Stimulated activated CD4-positive, alpha-beta T cell treated with anti-CD3 and anti-CD28 coated beads, Interleukin-12 subunit alpha, Interleukin-12 subunit beta, amount 100 ng/mL, for 24 hours (primary cell): ENCODE measurements at regions not wholly inside any gene's neighbourhood (a gene's known extent, or its start where the extent isn't known, plus 50 kb on each side); places are given as distances from the start of the nearest gene placed in this dataset.
"Not testable (repeated sequence)": the region's sequence is repeated elsewhere in the genome, so short reads cannot be mapped to it uniquely, and the experiment has no call there.

Experiments used
- DNase-seq, 2 experiments: peaks; one replicate each; pipeline ENCODE4 v3.0.0-alpha.2; 2020; ENCODE audit warnings: low read depth in 2 of 2

- no peak for DNase-seq
These were observed 260.9 kb upstream of the FZD8 start for GRCh38 chr10:35903021-35903420.

- DNase-seq = no peak
These were observed 256.8 kb upstream of the FZD8 start for GRCh38 chr10:35898716-35899440.

- no peak for DNase-seq
These were observed 253.9 kb upstream of the FZD8 start for GRCh38 chr10:35896001-35896400.

- no peak for DNase-seq
These were observed 253.2 kb upstream of the FZD8 start for GRCh38 chr10:35895331-35895730.

GRCh38 chr10:35892526-35892925 lies 250.4 kb upstream of the FZD8 start:
- no peak for DNase-seq

GRCh38 chr10:35890676-35891495 lies 248.8 kb upstream of the FZD8 start:
- no peak for DNase-seq

GRCh38 chr10:35889971-35890675 lies 248.0 kb upstream of the FZD8 start:
- no peak for DNase-seq

GRCh38 chr10:35889226-35889625 lies 247.1 kb upstream of the FZD8 start:
- no peak for DNase-seq

- no peak for DNase-seq
These were observed 246.3 kb upstream of the FZD8 start for GRCh38 chr10:35888400-35888799.

GRCh38 chr10:35887685-35888084 lies 245.6 kb upstream of the FZD8 start:
- no peak for DNase-seq

- no peak for DNase-seq
These were observed 243.0 kb upstream of the FZD8 start for GRCh38 chr10:35885076-35885475.

- no peak for DNase-seq
These were observed 242.6 kb upstream of the FZD8 start for GRCh38 chr10:35884657-35885071.

GRCh38 chr10:35882422-35883150 lies 240.5 kb upstream of the FZD8 start:
- no peak for DNase-seq

GRCh38 chr10:35881320-35881719 lies 239.2 kb upstream of the FZD8 start:
- DNase-seq = no peak

GRCh38 chr10:35876248-35876647 lies 234.2 kb upstream of the FZD8 start:
- no peak for DNase-seq

GRCh38 chr10:35875016-35875676 lies 233.1 kb upstream of the FZD8 start:
- no peak for DNase-seq

- no peak for DNase-seq
These were observed 232.4 kb upstream of the FZD8 start for GRCh38 chr10:35874311-35875015.

GRCh38 chr10:35872671-35873070 lies 230.6 kb upstream of the FZD8 start:
- DNase-seq = no peak

GRCh38 chr10:35870665-35871310 lies 228.7 kb upstream of the FZD8 start:
- no peak for DNase-seq

- not testable (repeated sequence) for DNase-seq
These were observed 216.7 kb upstream of the FZD8 start for GRCh38 chr10:35858676-35859283.
